Keratinocyte (primary cell): ENCODE measurements at regions not wholly inside any gene's neighbourhood (a gene's known extent, or its start where the extent isn't known, plus 50 kb on each side); places are given as distances from the start of the nearest gene placed in this dataset.

Experiments used
- DNase-seq: peaks from one replicate; pipeline ENCODE4 v3.0.0-alpha.2; 2011; ENCODE audit warnings: low read depth, missing footprints, low spot score
- FAIRE-seq: peaks from 2 replicates; lab custom pipeline; 2011; peaks lifted over from hg19 to GRCh38; lab: Jason Lieb, UNC
- H2AFZ ChIP-seq: 2 replicates; pipeline ENCODE4 v1.6.0; 2012; ENCODE audit warnings: low read length, control low read depth, inconsistent platforms; ENCODE audit not compliant: control insufficient read depth
- H3K27ac ChIP-seq: 2 replicates; pipeline ENCODE4 v1.5.1; 2011; ENCODE audit warnings: low read length; ENCODE audit not compliant: control insufficient read depth, insufficient read depth
- H3K27me3 ChIP-seq: 3 replicates; pipeline ENCODE4 v1.6.0; 2011; ENCODE audit warnings: low read length; ENCODE audit not compliant: control insufficient read depth, insufficient read depth; ENCODE audit errors: extremely low read depth
- H3K36me3 ChIP-seq, 2 experiments: 2 replicates in 1 of 2; 3 replicates in 1 of 2; pipeline ENCODE4 v1.5.1; 2011; ENCODE audit warnings: low read length in 2 of 2, mild to moderate bottlenecking in 1 of 2; ENCODE audit not compliant: control insufficient read depth in 2 of 2, insufficient read depth in 2 of 2; ENCODE audit errors: extremely low read depth in 1 of 2
- H3K4me1 ChIP-seq: 3 replicates; pipeline ENCODE4 v1.5.1; 2011; ENCODE audit warnings: low read length; ENCODE audit not compliant: control insufficient read depth, insufficient read depth; ENCODE audit errors: extremely low read depth
- H3K4me2 ChIP-seq: 3 replicates; pipeline ENCODE4 v1.6.0; 2011; ENCODE audit warnings: low read depth, low read length; ENCODE audit not compliant: control insufficient read depth, insufficient read depth; ENCODE audit errors: extremely low read depth
- H3K4me3 ChIP-seq, 3 experiments: fragments of 200-600 bp in 1 of 3; sonication (generic) in 1 of 3; 2 replicates in 2 of 3; 3 replicates in 1 of 3; pipeline ENCODE4 v1.5.1; 2011 to 2016; ENCODE audit warnings: low read length in 3 of 3, mild to moderate bottlenecking in 3 of 3, control low read depth in 2 of 3, inconsistent platforms in 1 of 3, low read depth in 1 of 3, mixed read lengths in 1 of 3, mixed run types in 1 of 3, moderate library complexity in 1 of 3; ENCODE audit not compliant: control insufficient read depth in 2 of 3, insufficient read depth in 2 of 3; ENCODE audit errors: extremely low read depth in 1 of 3
- H3K79me2 ChIP-seq: 2 replicates; pipeline ENCODE4 v1.6.0; 2012; ENCODE audit warnings: low read length; ENCODE audit not compliant: control insufficient read depth, insufficient read depth
- H3K9ac ChIP-seq: 3 replicates; pipeline ENCODE4 v1.6.0; 2011; ENCODE audit warnings: low read length; ENCODE audit not compliant: control insufficient read depth, insufficient read depth; ENCODE audit errors: extremely low read depth
- H3K9me1 ChIP-seq: 3 replicates; pipeline ENCODE4 v1.6.0; 2011; ENCODE audit warnings: low read length; ENCODE audit not compliant: control insufficient read depth, insufficient read depth; ENCODE audit errors: extremely low read depth
- H3K9me3 ChIP-seq: 2 replicates; pipeline ENCODE4 v1.5.1; 2012; ENCODE audit warnings: low read depth, low read length; ENCODE audit not compliant: control insufficient read depth
- H4K20me1 ChIP-seq: 3 replicates; pipeline ENCODE4 v1.6.0; 2011; ENCODE audit warnings: low read length; ENCODE audit not compliant: control insufficient read depth, insufficient read depth; ENCODE audit errors: extremely low read depth
- EZH2 ChIP-seq: IDR thresholded peaks from one replicate; pipeline ENCODE4 v1.6.1; 2012; ENCODE audit warnings: inconsistent platforms, mild to moderate bottlenecking, low read length, moderate library complexity
- dilution Hi-C: fragments of 300-500 bp; cut with MboI; formaldehyde crosslinking; loops from one replicate; pipeline ENCODE4 v1.7.0; 2020; ENCODE audit warnings: low sequenced_read_pairs; ENCODE audit not compliant: extremely low pct_ligation_motif_present
- TF ChIP-seq, protein P1 (sequence below), 3 experiments: IDR thresholded peaks in 1 of 3; conservative IDR thresholded peaks in 1 of 3; optimal IDR thresholded peaks in 1 of 3; 2 replicates in 2 of 3; 3 replicates in 1 of 3; pipeline versions ENCODE3 to v1.5.1; 2011; ENCODE audit warnings: low read length in 3 of 3, mild to moderate bottlenecking in 3 of 3, moderate library complexity in 2 of 3, control low read depth in 1 of 3, inconsistent platforms in 1 of 3; ENCODE audit not compliant: insufficient read depth in 2 of 3; ENCODE audit errors: extremely low read depth in 1 of 3

DNA sequence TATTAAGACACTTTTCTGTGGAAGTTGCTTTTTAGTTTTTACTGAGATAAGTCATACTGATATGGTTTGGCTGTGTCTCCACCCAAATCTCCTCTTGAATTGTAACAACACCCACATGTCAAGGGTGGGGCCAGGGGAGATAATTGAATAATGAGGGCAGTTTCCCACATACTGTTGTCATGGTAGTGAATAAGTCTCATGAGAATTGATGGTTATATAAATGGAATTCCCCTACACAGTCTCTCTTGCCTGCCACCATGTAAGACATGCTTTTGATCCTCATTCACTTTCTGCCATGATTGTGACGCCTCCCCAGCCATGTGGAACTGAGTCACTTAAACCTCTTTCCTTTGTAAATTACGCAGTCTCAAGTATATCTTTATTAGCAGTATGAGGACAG lies 1340.4 kb downstream of the SLITRK5 start:
- no peaks in the 10 kb centered on the region for H3K4me1 ChIP-seq
- no peaks in the 10 kb centered on the region for H4K20me1 ChIP-seq
- H2AFZ ChIP-seq, result no peak overlapping the region
- H3K4me3 ChIP-seq, result no peak overlapping the region
- no peak for FAIRE-seq
- TF ChIP-seq, protein P1, sequence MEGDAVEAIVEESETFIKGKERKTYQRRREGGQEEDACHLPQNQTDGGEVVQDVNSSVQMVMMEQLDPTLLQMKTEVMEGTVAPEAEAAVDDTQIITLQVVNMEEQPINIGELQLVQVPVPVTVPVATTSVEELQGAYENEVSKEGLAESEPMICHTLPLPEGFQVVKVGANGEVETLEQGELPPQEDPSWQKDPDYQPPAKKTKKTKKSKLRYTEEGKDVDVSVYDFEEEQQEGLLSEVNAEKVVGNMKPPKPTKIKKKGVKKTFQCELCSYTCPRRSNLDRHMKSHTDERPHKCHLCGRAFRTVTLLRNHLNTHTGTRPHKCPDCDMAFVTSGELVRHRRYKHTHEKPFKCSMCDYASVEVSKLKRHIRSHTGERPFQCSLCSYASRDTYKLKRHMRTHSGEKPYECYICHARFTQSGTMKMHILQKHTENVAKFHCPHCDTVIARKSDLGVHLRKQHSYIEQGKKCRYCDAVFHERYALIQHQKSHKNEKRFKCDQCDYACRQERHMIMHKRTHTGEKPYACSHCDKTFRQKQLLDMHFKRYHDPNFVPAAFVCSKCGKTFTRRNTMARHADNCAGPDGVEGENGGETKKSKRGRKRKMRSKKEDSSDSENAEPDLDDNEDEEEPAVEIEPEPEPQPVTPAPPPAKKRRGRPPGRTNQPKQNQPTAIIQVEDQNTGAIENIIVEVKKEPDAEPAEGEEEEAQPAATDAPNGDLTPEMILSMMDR (optimal IDR thresholded peaks at IDR 0.05 in 1 of 3, IDR thresholded peaks at IDR 0.05 in 1 of 3, conservative IDR thresholded peaks at IDR 0.05 in 1 of 3; ENCODE audit: extremely low read depth in 1 of 3, insufficient read depth in 2 of 3, low read length in 3 of 3), result no peak
- no peak for TF ChIP-seq EZH2
- no peak overlapping the region for H3K4me2 ChIP-seq
- no peak overlapping the region for H3K27ac ChIP-seq
- H3K79me2 ChIP-seq, result no peaks in the 10 kb centered on the region
- no peak for DNase-seq
- no peaks in the 10 kb centered on the region for H3K27me3 ChIP-seq
- H3K36me3 ChIP-seq, result no peaks in the 10 kb centered on the region
- dilution Hi-C loops, result no loop called here
- H3K9me3 ChIP-seq, result no peaks in the 10 kb centered on the region
- H3K9ac ChIP-seq, result no peak overlapping the region
- H3K9me1 ChIP-seq, result no peaks in the 10 kb centered on the region

- Histone ChIP-seq H3K9ac (no peak overlapping the region), H3K9me3 (no peaks in the 10 kb centered on the region), H3K27me3 (no peaks in the 10 kb centered on the region), H3K27ac (no peak overlapping the region), H4K20me1 (no peaks in the 10 kb centered on the region), H3K79me2 (no peaks in the 10 kb centered on the region), H3K36me3 (no peaks in the 10 kb centered on the region), H3K4me3 (no peak overlapping the region), H3K4me2 (no peak overlapping the region), H3K4me1 (no peaks in the 10 kb centered on the region), H3K9me1 (no peaks in the 10 kb centered on the region), H2AFZ (no peak overlapping the region)
- dilution Hi-C loops, result no loop called here
- no peak for FAIRE-seq
- no peak for DNase-seq
- no peak for TF ChIP-seq EZH2
- TF ChIP-seq, protein P1 (optimal IDR thresholded peaks at IDR 0.05 in 1 of 3, IDR thresholded peaks at IDR 0.05 in 1 of 3, conservative IDR thresholded peaks at IDR 0.05 in 1 of 3; ENCODE audit: extremely low read depth in 1 of 3, insufficient read depth in 2 of 3, low read length in 3 of 3), result no peak
Measured at GRCh38 chr13:89027694-89028306, 1356.6 kb downstream of the SLITRK5 start.
